Vagina (tissue), 2 donors: ENCODE measurements at regions not wholly inside any gene's neighbourhood (a gene's known extent, or its start where the extent isn't known, plus 50 kb on each side); places are given as distances from the start of the nearest gene placed in this dataset.
"Not testable (repeated sequence)": the region's sequence is repeated elsewhere in the genome, so short reads cannot be mapped to it uniquely, and the experiment has no call there.

Source experiments
- DNase-seq, 2 donors: peaks; one replicate each; pipeline ENCODE4 v3.0.0-alpha.2; 2017; ENCODE audit errors: extremely low spot score in 2 of 2
- H3K27ac ChIP-seq: fragments of 200-600 bp; sonication (generic); one replicate; pipeline ENCODE4 v1.5.1; 2019
- H3K27me3 ChIP-seq: fragments of 200-600 bp; sonication (generic); one replicate; pipeline ENCODE4 v1.5.1; 2019
- H3K36me3 ChIP-seq, 2 donors: fragments of 200-600 bp; sonication (generic); one replicate each; pipeline ENCODE4 v1.5.1; 2017 to 2019
- H3K4me1 ChIP-seq: fragments of 200-600 bp; sonication (generic); one replicate; pipeline ENCODE4 v1.5.1; 2019
- H3K4me3 ChIP-seq, 2 donors: fragments of 200-600 bp; sonication (generic); 1 replicate in 1 of 2; 2 replicates in 1 of 2; pipeline ENCODE4 v1.5.1; 2016 to 2019
- H3K9me3 ChIP-seq: fragments of 200-600 bp; sonication (generic); one replicate; pipeline ENCODE4 v1.5.1; 2019
- POLR2A ChIP-seq, 2 donors: fragments of 450-650 bp; IDR thresholded peaks; one replicate each; pipeline ENCODE4 v1.6.1; 2017; ENCODE audit warnings: antibody characterized with exemption in 2 of 2, mild to moderate bottlenecking in 2 of 2, moderate library complexity in 2 of 2
- POLR2AphosphoS5 ChIP-seq, 2 donors: sonication (generic); formaldehyde crosslinking; IDR thresholded peaks; one replicate each; pipeline ENCODE4 v1.9.0; 2017; ENCODE audit warnings: antibody characterized with exemption in 2 of 2, mild to moderate bottlenecking in 2 of 2, low read depth in 1 of 2; ENCODE audit not compliant: insufficient read depth in 1 of 2
- intact Hi-C: fragments of 100-400 bp; cut with DNase I; formaldehyde crosslinking; loops from one replicate; pipeline ENCODE4 v1.15.1; 2023
- TF ChIP-seq, protein P1 (sequence below), 3 experiments: fragments of 450-650 bp in 2 of 3; fragments of 200-600 bp in 1 of 3; sonication (generic) in 1 of 3; IDR thresholded peaks; one replicate each; pipeline ENCODE4 v1.5.1; 2017 to 2019; ENCODE audit warnings: antibody characterized with exemption in 3 of 3, mild to moderate bottlenecking in 2 of 3, moderate library complexity in 2 of 3

DNA sequence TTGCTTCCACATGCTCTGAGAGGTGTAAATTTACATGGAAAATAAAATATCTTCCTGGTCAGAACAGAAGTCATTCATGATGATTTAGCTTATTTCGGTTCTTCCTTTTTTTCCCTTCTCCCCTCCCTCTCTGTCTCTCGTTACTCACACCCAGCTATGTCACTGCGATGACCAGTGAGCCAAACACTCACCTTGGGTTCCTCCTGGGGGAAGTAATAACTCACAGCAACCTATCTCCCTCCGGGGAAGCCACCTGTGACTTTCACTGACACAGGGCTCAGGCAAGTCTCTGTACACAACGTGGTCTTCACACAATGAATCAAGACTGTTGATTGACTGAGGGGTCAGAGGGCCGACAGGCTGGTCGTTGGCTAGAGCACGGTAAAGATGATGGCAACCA is 135.3 kb upstream of the VANGL1 start:
- TF ChIP-seq POLR2A (IDR thresholded peaks at IDR 0.05) (no peak), POLR2AphosphoS5 (IDR thresholded peaks at IDR 0.05; ENCODE audit: insufficient read depth in 1 of 2, low read depth in 1 of 2) (no peak)
- TF ChIP-seq, protein P1, sequence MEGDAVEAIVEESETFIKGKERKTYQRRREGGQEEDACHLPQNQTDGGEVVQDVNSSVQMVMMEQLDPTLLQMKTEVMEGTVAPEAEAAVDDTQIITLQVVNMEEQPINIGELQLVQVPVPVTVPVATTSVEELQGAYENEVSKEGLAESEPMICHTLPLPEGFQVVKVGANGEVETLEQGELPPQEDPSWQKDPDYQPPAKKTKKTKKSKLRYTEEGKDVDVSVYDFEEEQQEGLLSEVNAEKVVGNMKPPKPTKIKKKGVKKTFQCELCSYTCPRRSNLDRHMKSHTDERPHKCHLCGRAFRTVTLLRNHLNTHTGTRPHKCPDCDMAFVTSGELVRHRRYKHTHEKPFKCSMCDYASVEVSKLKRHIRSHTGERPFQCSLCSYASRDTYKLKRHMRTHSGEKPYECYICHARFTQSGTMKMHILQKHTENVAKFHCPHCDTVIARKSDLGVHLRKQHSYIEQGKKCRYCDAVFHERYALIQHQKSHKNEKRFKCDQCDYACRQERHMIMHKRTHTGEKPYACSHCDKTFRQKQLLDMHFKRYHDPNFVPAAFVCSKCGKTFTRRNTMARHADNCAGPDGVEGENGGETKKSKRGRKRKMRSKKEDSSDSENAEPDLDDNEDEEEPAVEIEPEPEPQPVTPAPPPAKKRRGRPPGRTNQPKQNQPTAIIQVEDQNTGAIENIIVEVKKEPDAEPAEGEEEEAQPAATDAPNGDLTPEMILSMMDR (IDR thresholded peaks at IDR 0.05) = no peak
- H3K27ac ChIP-seq = no peak overlapping the region
- H3K36me3 ChIP-seq = no peaks in the 10 kb centered on the region
- H3K27me3 ChIP-seq = no peaks in the 10 kb centered on the region
- H3K4me1 ChIP-seq = no peaks in the 10 kb centered on the region
- intact Hi-C loops = no loop called here
- no peaks in the 10 kb centered on the region for H3K9me3 ChIP-seq
- no peak for DNase-seq
- no peak overlapping the region for H3K4me3 ChIP-seq

DNA sequence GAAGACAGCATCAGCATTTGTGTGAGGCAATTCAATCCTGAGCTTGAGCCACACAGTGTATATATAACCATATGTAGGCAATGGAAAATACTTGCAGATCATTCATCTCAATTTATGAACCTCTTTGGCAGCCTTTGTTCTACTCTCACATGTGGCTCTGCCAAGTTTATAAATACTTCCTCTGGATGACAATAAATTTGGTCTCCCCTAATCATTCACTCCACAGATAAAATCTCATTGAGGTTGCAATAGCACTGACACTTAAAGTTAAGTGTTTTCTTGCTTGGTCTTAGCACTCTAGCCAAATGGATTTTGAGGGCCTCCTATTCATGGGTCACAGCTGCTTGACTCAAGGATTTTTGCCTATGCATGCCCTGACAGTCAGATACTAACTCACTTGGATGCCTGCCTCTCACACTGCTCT is 136.6 kb upstream of the VANGL1 start:
- no peak for DNase-seq
- no peaks in the 10 kb centered on the region for H3K9me3 ChIP-seq
- TF ChIP-seq POLR2A (IDR thresholded peaks at IDR 0.05) (no peak), POLR2AphosphoS5 (IDR thresholded peaks at IDR 0.05; ENCODE audit: insufficient read depth in 1 of 2, low read depth in 1 of 2) (no peak)
- TF ChIP-seq, protein P1 (IDR thresholded peaks at IDR 0.05) = no peak
- H3K36me3 ChIP-seq = no peaks in the 10 kb centered on the region
- H3K4me1 ChIP-seq = no peaks in the 10 kb centered on the region
- H3K27me3 ChIP-seq = no peaks in the 10 kb centered on the region
- no peak overlapping the region for H3K4me3 ChIP-seq
- H3K27ac ChIP-seq = no peak overlapping the region
- intact Hi-C loops = no loop called here

DNA sequence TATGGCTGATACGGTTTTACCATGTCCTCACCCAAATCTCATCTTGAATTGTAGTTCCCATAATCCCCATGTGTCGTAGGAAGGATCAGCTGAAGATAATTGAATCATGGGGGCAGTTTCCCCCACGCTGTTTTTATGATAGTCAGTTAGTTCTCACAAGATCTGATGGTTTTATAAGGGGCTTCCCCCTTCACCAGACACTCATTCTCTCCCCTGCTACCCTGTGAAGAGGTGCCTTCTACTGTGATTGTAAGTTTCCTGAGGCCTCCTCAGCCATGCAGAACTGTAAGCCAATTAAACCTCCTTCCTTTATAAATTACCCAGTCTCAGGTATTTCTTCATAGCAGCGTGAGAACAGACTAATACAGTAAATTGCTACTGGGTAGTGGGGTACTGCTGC is 139.6 kb upstream of the VANGL1 start:
- H3K4me3 ChIP-seq, H3K9me3 ChIP-seq, H3K27me3 ChIP-seq, intact Hi-C loops, DNase-seq, H3K36me3 ChIP-seq, H3K4me1 ChIP-seq, H3K27ac ChIP-seq: not testable (repeated sequence)

DNA sequence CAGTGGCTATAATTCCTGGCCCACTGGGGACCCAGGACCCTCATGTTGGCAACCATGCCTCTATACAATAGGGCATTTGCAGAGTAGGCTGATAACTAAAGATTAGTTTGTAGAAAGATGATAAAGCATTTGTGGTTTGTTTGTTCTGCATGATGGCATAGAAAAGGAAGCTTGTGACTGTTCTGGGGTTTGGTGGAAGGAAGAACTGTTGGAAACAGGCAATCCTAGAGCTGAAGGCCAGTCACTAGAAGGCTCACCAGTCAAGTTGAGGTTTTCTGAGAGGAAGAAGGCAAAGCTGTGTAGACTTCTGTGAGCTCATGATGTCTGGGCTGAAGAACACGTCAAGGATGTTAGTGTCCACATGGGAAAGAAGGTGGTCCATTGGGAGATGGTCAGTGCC is 140.3 kb upstream of the VANGL1 start:
- Histone ChIP-seq H3K9me3 (no peaks in the 10 kb centered on the region), H3K4me1 (no peaks in the 10 kb centered on the region), H3K36me3 (no peaks in the 10 kb centered on the region), H3K27me3 (no peaks in the 10 kb centered on the region), H3K4me3 (no peak overlapping the region), H3K27ac (no peak overlapping the region)
- DNase-seq = no peak
- no peak for TF ChIP-seq POLR2AphosphoS5 (IDR thresholded peaks at IDR 0.05; ENCODE audit: insufficient read depth in 1 of 2, low read depth in 1 of 2)
- intact Hi-C loops = no loop called here

DNA sequence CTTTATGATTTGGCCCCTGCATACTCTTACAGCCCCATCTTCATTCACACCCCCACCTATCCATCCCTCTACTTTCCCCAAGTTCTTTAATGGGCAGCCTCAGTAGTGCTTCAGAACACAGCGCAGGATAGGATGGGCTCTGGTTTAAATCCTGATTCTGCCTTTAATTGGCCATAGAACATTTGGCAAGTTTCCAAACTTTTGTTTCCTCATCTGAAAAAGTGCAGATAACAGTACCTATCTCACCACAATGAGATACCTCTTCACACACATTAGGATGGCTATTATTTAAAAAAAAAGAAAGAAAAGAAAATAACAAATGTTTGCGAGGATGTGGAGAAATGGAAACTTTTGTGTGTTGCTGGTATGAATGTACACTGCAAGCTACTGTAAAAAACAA is 142.5 kb upstream of the VANGL1 start:
- Histone ChIP-seq H3K9me3 (no peaks in the 10 kb centered on the region), H3K36me3 (no peaks in the 10 kb centered on the region), H3K27ac (no peak overlapping the region), H3K27me3 (no peaks in the 10 kb centered on the region), H3K4me3 (no peak overlapping the region), H3K4me1 (no peaks in the 10 kb centered on the region)
- no peak for DNase-seq
- intact Hi-C loops = no loop called here
- TF ChIP-seq POLR2A (IDR thresholded peaks at IDR 0.05) = no peak
- TF ChIP-seq POLR2AphosphoS5 (IDR thresholded peaks at IDR 0.05; ENCODE audit: insufficient read depth in 1 of 2, low read depth in 1 of 2) = no peak
- TF ChIP-seq, protein P1 (IDR thresholded peaks at IDR 0.05) = no peak

DNA sequence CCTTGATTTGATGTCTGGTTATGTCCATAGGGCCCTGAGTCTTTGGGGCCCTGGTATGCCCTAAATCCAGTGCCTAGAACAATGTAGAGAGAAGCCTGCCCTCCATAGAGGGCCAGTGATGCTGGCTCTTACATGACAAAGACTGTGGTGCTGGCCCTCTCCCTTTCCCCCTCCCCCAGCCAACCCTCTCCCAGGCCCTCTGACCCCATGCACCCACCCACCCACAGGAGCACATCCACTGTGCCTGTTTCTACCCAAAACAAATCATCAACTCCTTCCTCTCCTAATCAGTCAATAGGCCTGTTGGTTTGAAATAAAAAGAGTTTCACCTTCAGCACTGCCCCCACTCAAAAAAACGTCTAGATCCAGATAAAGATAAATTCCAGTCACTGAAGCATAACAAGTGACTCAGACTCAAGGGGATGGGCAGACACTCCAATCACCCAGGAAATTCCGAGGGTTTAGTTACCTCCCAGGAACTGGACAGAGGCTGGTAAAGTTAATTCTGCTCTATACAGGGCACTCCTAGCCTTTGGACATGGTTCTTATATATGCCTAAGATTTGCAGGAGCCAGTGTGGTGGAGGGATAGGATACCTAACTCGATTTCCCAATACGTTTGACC is 144.8 kb upstream of the VANGL1 start:
- no peaks in the 10 kb centered on the region for H3K27me3 ChIP-seq
- intact Hi-C loops = no loop called here
- H3K9me3 ChIP-seq = no peaks in the 10 kb centered on the region
- TF ChIP-seq POLR2A (IDR thresholded peaks at IDR 0.05) (no peak), POLR2AphosphoS5 (IDR thresholded peaks at IDR 0.05; ENCODE audit: insufficient read depth in 1 of 2, low read depth in 1 of 2) (no peak)
- TF ChIP-seq, protein P1 (IDR thresholded peaks at IDR 0.05) = no peak
- no peak overlapping the region for H3K27ac ChIP-seq
- no peak for DNase-seq
- no peaks in the 10 kb centered on the region for H3K4me1 ChIP-seq
- H3K4me3 ChIP-seq = no peak overlapping the region
- no peaks in the 10 kb centered on the region for H3K36me3 ChIP-seq
